GM19043 (cell line): ENCODE measurements at regions not wholly inside any gene's neighbourhood (a gene's known extent, or its start where the extent isn't known, plus 50 kb on each side); places are given as distances from the start of the nearest gene placed in this dataset.

Experiments
- ATAC-seq: cut with Tn5 transposase; IDR thresholded peaks from one replicate; pipeline ENCODE4 v1.9.1; 2021; ENCODE audit warnings: low read depth; ENCODE audit not compliant: unreplicated experiment

DNA sequence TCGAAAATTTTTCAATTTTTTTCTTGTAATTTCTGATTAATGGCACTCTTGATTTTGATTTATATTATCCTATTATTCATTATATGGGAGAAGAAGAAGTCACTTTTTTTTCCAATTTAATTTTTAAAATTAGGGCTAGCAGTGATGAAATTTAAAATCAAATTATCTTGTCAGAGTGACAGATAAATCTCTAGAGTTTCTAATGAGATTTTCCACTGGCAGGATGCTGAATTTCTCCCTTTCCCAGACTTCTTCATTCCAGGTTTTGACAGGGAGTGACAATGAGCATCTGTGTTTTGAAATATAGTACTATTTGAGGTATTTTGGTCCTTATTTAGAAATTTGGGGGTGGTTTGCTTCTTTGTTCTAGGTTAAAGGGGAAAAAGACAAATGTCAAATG is 2274.1 kb downstream of the MAT2B start:
- no peak for ATAC-seq

DNA sequence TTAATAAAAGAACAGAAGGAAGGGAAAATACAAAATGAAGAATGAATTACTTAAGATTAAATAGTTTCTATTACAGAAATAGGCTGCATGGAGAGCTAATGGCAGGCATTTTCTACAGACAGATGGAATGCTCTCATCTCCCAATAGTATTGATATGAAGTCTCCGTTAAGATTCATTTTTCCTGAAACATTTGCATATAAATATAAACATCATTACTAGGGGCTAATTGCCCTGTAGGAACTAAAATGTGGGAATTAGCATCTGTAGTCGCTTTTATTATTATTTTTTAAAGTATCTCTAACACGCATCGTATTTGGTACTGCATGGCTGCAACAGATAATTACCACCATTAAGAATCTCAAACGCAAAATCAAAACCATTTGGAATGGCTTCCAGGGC is 2275.5 kb downstream of the MAT2B start:
- no peak for ATAC-seq

DNA sequence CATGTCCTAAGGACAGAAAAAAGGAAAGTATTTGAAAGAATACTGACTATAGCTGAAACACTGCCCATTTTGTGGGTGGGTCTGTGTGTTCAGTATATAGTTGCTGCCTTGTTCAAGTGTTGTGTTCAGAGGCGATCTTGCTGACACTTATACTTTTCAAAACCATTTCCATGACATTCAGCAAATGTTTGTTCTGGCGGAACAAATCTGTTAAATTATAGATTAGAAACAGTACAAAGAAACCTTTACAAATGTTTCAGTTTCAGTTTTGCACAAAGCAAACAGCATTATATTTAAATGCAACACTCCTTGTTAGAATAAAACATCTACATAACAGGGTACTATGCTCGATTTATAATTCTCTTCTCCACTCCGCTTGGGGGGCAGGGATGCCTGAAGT is 2276.3 kb downstream of the MAT2B start:
- no peak for ATAC-seq

DNA sequence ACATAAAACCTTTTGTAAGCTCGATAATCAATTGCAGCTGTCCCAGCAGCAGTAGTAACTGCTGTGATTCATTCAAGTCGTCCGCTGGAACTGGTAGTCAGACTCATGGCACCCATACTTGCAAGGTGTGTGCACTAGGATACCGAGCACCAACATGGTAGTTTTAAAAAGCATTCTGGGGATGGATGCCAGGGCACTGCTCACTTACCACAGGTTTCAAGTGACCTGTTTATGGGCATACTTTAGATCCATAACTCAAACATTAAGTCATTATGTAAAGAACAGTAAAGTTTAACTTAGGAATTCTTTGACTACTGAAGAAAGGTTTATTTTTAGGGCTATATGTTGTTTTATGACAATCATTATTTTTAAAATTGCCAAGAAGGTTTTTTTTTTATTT is 2277.6 kb downstream of the MAT2B start:
- no peak for ATAC-seq

DNA sequence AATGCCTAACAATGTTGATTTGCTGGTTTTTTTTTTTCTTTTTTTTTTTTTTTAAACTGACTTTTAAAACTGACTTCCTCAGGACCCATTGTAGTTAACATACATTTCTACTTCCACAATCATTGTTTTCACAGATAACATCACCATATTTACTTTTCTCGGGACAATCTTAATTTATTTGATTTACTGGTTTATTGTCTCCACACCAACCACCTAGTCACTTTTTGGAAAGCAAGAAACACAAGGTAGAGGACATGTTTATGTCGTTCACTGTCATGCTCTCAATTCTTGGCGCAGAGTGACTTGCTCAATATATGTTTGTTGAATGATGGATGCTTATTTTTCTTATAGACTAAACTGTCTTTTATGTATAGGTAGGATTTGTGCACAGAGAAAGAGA is 2280.7 kb downstream of the MAT2B start:
- no peak for ATAC-seq

DNA sequence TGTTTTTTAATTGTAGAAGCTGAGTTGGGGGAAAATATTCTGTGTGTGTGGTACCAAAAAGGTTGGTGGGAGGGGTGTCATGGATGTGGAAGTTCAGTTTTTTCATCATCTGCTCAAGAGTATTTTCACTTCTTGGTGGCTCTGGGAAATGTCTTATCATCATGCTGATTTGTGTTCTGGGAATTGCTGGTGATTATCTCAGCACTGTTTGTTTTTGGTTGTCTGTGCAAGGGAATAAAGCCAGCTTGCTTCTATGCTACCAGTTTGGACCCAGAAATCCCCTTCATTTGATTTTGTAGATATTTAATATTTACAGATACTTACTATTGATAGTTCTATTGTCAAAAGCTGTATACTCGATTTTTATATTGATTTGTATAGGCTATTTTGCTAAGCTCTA is 2289.7 kb downstream of the MAT2B start:
- no peak for ATAC-seq

DNA sequence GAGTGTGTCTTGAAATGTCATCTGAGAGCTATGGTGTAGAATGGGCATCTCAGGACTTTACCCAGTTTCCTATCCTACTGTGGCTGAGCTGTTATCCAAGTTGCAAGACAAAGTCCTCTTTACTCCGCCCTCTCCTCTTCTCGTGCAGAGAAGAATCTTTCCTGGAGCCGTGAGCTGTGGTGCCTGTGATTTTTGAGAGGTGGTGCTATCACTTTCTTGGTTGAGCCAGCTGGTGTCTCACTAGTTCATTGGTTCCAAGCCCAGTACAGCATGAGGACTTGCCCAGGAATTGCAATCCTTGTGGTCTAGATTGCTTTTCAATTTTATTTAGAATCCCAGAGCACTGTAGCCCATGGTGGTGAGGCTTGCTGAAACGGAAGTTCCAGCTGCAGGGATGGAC is 2300.3 kb downstream of the MAT2B start:
- no peak for ATAC-seq

DNA sequence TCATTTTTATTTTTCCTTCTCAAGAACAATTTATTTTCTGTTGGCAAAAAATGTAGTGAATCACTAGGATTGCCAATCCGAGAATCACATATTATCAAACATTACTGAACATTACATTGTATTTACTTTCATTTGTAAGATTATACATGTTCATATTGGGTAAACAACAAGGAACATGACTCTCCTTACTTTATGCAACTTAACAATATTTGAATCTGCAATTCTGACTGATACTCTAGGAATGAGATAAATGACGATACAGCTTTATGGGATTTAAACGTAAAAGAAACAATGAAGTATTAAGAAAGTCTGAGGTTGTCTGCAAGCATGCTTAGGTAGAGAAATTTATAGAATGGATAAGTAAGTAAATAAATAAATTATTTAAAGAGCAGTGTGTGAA is 2302.9 kb downstream of the MAT2B start:
- no peak for ATAC-seq

DNA sequence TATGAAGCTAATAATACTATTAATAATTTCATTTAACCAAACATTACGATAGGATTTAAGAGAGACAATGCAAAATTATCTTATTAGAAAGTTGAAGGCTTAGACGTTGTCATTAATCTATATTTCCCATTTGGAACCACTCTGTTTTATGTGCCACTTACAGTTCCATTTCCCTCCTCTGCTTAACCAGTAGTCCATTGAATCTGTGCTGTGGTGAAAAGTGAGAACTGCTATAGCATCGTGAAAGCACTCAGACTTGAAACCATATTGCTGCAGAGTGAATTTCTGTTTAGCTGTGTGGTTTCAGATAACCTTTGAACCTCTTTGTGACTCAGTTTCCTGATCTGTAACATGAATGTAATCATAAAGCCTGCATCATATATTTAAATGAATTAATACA is 2304.5 kb downstream of the MAT2B start:
- ATAC-seq: no peak

DNA sequence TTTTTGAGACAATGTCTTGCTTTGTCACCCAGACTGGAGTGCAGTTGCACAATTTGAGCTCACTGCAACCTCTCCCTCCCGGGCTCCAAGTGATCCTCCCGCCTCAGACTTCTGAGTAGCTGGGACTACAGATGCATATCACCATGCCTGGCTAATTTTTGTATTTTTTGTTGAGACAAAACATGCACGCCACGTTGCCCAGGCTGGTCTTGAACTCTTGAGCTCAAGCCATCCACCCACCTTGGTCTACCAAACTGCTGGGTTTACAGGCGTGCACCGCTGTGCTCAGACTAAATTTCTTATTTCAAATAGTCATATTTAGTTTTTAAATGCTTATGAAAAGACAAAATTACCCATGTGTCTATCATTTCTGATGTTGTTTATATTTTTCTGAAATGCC is 2324.1 kb downstream of the MAT2B start:
- ATAC-seq: no peak

DNA sequence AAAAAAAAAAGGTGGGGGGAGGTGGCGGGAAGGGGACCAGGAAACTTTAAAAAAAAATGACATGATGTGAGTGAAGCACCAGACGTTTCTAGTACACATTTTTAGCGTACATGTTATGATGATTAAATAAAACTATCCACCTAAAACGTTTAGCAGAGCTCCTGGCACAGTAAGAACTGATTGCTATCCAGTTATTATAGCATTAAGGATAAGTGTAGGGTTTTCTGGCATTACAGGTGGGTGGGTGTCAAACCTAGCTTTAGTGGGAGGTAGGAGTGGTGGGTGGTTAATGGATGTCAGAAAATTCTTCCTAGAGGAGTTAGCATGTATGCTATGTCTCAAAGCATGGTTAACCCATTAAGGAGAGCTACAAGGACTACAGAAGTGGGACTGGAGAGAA is 2329.5 kb downstream of the MAT2B start:
- no peak for ATAC-seq

DNA sequence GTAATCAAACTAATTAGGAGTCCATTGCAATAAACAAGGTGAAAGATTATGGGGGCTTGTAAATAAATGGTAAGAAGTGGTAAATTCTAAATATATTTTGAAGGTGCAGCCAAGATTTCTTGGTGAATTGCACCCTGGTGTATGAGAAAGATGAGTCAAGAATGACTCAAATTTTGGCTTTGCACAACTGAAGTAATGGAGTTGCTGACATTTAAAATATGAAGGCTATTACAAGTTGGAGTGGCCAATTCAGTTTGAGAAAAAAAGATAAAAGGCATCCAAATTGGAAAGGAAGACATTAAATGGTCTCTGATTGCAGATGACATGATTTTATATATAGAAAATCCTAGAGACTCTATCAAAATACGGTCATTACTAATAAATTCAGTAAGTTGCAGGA is 2330.6 kb downstream of the MAT2B start:
- ATAC-seq: no peak

DNA sequence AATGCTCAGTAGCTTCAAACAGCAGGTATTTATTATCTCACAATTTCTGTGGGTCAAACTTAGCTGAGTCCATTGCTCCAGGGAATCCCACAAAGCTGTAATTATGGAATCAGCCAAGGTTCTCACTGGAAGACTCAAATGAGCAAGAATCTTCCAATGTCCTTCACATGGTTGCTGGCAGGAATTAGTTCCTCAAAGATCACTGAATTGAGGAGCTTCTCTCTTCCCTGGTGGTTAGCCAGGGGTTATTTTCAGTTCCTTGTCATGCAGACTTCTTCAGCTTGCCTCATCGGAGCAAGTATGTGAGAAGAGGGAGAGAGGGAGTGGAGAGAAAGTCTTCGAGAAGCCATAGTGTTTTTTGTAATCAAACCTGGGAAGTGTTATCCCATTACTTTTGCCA is 2331.9 kb downstream of the MAT2B start:
- no peak for ATAC-seq

DNA sequence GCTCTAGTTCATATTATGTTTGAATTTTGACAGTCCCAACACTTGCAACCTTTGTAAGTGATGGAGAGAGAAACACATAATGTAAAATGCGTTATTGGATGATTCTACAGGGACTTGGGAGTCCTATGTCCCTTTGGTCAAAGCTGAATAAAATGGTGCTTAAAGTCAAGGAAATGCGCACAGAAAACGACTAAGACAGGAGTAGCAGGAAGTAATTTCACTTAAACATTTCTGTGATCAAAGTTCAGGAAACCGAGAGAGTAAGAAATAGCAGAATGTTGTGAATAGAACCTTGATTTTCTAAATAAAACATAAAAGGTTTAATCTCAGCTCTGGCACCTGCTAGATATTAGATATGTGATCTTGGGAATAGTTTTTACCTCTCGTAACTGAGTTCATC is 2339.2 kb downstream of the MAT2B start:
- no peak for ATAC-seq

DNA sequence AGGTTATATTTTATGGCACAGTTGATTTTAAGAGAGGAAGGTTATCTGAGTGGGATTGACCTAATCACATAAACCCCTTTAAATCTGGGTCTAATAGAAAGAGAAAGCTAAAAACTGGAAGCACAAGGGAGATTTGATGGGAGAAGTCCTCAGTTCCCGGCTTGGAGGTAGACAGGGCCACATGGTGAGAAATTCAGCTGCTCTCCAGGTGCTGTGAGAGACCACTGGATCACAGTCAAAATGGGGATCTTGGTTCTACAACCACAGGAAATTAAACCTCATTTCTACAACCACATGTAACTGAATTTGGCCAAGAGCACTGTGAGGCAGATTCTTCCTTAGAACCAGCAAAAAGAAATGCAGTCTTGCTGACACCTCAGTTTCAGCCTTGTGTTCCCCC is 2352.7 kb downstream of the MAT2B start:
- no peak for ATAC-seq

DNA sequence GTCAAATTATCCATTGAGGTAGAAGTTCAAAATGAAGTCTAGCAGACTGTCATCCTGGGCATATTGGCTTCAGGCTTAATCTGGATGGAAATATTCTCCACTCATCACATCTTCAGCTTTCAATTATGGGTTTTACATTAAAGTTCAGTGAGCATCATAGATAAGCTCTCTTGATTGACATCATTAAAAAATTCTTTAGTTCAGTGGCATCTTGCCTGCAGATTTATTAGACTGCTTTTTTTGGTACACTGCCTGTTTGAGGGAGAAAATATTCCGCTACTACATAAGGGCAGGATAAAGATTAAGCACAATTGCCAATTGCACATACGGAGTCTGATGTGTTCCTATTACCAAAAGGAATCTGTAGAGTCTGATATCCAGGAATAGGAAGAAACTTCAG is 2353.8 kb downstream of the MAT2B start:
- no peak for ATAC-seq

DNA sequence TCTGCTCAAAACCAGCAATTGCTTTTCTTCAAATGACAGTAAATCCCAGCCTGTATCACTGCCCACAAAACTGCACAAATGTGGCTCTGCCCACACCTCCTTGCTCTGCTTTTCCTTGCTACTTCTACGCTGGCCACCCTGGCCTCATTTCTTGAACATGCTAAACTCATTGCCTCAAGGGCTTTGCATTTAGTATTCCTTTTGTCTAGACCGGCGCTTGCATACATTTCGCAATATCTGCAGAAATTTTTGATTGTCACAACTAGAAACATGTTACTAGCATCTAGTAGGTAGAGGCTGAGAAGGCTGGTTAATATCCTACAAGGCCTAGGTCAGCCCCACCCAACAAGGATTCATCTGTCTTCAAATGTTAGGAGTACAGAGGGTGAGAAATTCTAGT is 2357.8 kb downstream of the MAT2B start:
- ATAC-seq: no peak

DNA sequence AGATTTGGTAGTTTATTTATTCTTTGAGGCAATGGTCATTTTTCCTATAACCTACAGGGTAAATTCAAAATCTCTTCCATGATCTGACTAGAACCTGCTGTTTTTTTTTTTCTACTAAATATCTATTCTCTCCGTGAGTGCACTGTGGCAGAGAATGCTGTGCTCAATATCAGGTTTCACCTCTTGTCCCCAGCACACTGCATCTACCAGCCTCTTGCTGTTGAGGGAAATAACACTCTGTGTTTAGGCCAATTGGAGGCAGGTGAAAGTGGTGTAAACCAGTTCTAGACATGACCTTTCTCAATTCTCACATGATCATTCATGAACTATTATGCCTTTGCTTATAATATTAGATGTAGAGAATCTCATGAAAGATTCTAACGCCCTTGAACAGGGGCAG is 2365.9 kb downstream of the MAT2B start:
- no peak for ATAC-seq

DNA sequence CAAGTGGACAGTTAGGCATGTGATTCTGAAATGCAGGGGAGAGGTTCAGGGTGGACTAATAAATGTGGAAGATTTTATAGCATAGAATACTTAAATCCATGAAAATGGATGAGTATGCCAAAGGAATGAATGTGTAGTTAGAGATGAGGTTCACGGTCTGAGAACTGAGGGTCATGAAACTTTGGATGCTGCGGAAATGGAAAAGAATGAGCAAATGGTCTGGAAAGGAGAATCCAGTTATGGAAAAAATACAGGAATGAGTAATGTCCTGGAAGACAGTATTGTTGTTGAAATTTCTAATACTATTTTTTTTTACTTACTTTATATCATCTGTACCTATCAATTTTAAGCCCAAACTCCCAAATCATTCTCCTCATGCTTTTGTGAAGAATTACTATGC is 2369.4 kb downstream of the MAT2B start:
- ATAC-seq: no peak

DNA sequence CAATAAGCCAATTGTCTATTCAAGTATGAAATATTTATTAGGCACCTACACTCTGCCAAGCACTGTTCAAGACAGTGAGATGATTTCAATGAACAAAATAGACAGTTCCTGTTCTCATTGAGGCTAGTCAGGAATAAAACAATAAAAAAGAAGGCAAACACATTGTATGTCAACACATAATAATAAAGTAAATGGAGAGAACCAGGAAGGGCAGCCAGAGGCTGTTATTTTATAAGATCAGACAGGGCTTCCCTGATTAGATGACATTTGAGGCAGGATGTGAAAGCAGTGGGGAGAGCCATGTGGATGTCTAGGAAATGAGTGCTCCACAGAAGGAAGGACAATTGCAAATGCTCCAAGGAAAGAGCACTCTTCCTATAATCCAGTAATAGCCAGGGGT is 2371.1 kb downstream of the MAT2B start:
- ATAC-seq: no peak

DNA sequence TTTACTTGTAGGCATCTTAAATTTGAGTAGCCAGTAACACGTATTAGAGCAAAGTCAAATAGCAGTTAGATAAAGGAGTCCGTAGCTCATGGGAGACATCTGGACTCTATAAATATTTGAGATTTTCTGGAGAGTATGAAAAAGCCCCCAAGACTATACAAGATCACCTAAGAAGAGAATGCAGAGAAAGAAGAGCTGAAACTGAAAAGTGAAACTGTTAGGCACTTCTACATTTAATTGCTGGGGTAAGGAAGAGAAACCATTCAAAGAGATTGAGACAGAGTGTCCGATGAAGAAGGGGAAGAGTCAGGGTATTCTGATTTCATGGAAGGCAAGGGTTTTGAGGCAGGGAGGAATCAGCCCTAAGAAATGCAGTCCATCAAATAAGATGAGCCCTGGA is 2372.1 kb downstream of the MAT2B start:
- ATAC-seq: no peak

DNA sequence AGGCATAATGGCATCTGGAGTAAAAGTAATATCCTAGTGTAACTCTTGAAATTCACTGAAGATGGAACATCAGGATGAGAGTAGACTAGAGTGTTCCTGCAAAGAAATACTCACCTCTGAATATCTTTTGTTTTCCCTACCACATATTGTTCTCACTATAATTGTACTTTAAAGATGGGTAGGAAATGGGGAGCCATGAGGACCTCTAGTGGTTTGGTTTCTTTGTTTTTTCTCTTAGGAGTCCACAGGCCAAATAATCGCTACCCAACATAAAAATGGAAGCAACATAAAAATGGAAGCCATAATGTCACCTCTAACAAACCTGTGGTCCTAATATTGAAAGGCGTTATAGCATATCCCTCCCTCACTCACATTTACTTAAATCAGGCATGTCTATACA is 2375.8 kb downstream of the MAT2B start:
- no peak for ATAC-seq

DNA sequence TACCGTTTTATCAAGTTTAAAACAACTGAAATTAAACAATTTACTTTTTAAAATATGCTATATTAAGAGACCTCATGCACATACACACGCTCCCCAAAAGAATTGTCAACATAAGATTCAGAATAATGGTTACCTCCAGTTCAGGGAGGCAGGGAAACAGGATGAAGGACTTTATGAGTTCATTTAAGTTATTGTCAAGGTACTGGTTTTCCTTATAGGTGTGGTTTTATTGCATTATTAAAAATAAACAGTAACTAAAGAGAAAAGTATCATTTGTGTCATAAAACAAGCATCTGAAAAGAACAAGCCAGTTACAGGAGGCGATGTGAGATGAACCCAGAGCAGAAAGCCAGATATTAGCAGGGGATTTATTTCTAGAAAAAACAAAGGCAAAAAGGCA is 2376.7 kb downstream of the MAT2B start:
- ATAC-seq: no peak
